HAP-1 (cell line): ENCODE measurements at regions not wholly inside any gene's neighbourhood (a gene's known extent, or its start where the extent isn't known, plus 50 kb on each side); places are given as distances from the start of the nearest gene placed in this dataset.
"Not testable (repeated sequence)": the region's sequence is repeated elsewhere in the genome, so short reads cannot be mapped to it uniquely, and the experiment has no call there.

Experiments used
- DNase-seq, 2 experiments: peaks; one replicate each; pipeline ENCODE4 v3.0.0-alpha.2; 2016 to 2020; ENCODE audit warnings: low spot score in 2 of 2
- H3K27me3 ChIP-seq: fragments of 250-450 bp; sonication (Bioruptor Pico); 2 replicates; pipeline ENCODE4 v1.5.1; 2020; ENCODE audit warnings: low read depth, mild to moderate bottlenecking, moderate library complexity
- H3K36me3 ChIP-seq: fragments of 250-450 bp; sonication (Bioruptor Pico); replicated peaks from 2 replicates; pipeline ENCODE4 v1.5.1; 2020; ENCODE audit warnings: mild to moderate bottlenecking
- H3K4me1 ChIP-seq: fragments of 250-450 bp; sonication (Bioruptor Pico); 2 replicates; pipeline ENCODE4 v1.5.1; 2020; ENCODE audit warnings: mild to moderate bottlenecking
- H3K4me3 ChIP-seq: fragments of 250-450 bp; sonication (Bioruptor Pico); 2 replicates; pipeline ENCODE4 v1.5.1; 2020; ENCODE audit warnings: mild to moderate bottlenecking, moderate library complexity
- H3K9me3 ChIP-seq: fragments of 250-450 bp; sonication (Bioruptor Pico); 2 replicates; pipeline ENCODE4 v1.5.1; 2020; ENCODE audit warnings: mild to moderate bottlenecking, moderate library complexity
- in situ Hi-C: fragments of 300-500 bp; cut with MboI; formaldehyde crosslinking; loops from 3 replicates; pipeline ENCODE4 v1.14.3; 2020; ENCODE audit warnings: low sequenced_read_pairs, inconsistent platforms, mixed read lengths

GRCh38 chr3:197425485-197426120 lies 127.2 kb upstream of the DLG1 start:
- in situ Hi-C loops: no loop called here
- Histone ChIP-seq H3K36me3 (no peaks in the 10 kb centered on the region), H3K4me1 (peaks cover 11% of the 10 kb centered on the region), H3K27me3 (peaks cover 9% of the 10 kb centered on the region), H3K9me3 (no peaks in the 10 kb centered on the region), H3K4me3 (no peak overlapping the region)
- DNase-seq: no peak

- H3K4me1 ChIP-seq: peaks cover 11% of the 10 kb centered on the region
- peaks cover 6% of the 10 kb centered on the region for H3K27me3 ChIP-seq
- DNase-seq: no peak
- no peaks in the 10 kb centered on the region for H3K36me3 ChIP-seq
- in situ Hi-C loops: no loop called here
- H3K4me3 ChIP-seq: no peak overlapping the region
- no peaks in the 10 kb centered on the region for H3K9me3 ChIP-seq
Observed at GRCh38 chr3:197424674-197425484, 126.5 kb upstream of the DLG1 start.

GRCh38 chr3:197424266-197424665 lies 125.9 kb upstream of the DLG1 start:
- H3K9me3 ChIP-seq: no peaks in the 10 kb centered on the region
- H3K4me1 ChIP-seq: peaks cover 11% of the 10 kb centered on the region
- no peaks in the 10 kb centered on the region for H3K36me3 ChIP-seq
- no peak for DNase-seq
- H3K27me3 ChIP-seq: peaks cover 7% of the 10 kb centered on the region
- in situ Hi-C loops: no loop called here
- no peak overlapping the region for H3K4me3 ChIP-seq

- peaks cover 7% of the 10 kb centered on the region for H3K27me3 ChIP-seq
- H3K9me3 ChIP-seq: no peaks in the 10 kb centered on the region
- H3K36me3 ChIP-seq: no peaks in the 10 kb centered on the region
- H3K4me1 ChIP-seq: peaks cover 2% of the 10 kb centered on the region
- in situ Hi-C loops: no loop called here
- no peak for DNase-seq
- H3K4me3 ChIP-seq: no peak overlapping the region
Observed at GRCh38 chr3:197423376-197423775, 125.0 kb upstream of the DLG1 start.

GRCh38 chr3:197422506-197422905 lies 124.1 kb upstream of the DLG1 start:
- no peak overlapping the region for H3K4me3 ChIP-seq
- in situ Hi-C loops: no loop called here

GRCh38 chr3:197421021-197421420 lies 122.6 kb upstream of the DLG1 start:
- no peaks in the 10 kb centered on the region for H3K36me3 ChIP-seq

More at GRCh38 chr3:197422506-197422905, 124.1 kb upstream of the DLG1 start:
- no peak for DNase-seq
- Histone ChIP-seq H3K36me3 (no peaks in the 10 kb centered on the region), H3K9me3 (no peaks in the 10 kb centered on the region), H3K4me1 (no peaks in the 10 kb centered on the region), H3K27me3 (peaks cover 6% of the 10 kb centered on the region)

GRCh38 chr3:197420566-197420965 lies 122.2 kb upstream of the DLG1 start:
- no peak for DNase-seq
- Histone ChIP-seq H3K36me3 (no peaks in the 10 kb centered on the region), H3K4me1 (no peaks in the 10 kb centered on the region), H3K4me3 (no peak overlapping the region), H3K9me3 (no peaks in the 10 kb centered on the region), H3K27me3 (peaks cover 4% of the 10 kb centered on the region)
- in situ Hi-C loops: no loop called here

More at GRCh38 chr3:197421021-197421420, 122.6 kb upstream of the DLG1 start:
- Histone ChIP-seq H3K9me3 (no peaks in the 10 kb centered on the region), H3K4me1 (no peaks in the 10 kb centered on the region), H3K27me3 (peaks cover 4% of the 10 kb centered on the region), H3K4me3 (no peak overlapping the region)
- no peak for DNase-seq
- in situ Hi-C loops: no loop called here

GRCh38 chr3:197420115-197420514 lies 121.7 kb upstream of the DLG1 start:
- in situ Hi-C loops: no loop called here
- Histone ChIP-seq H3K9me3 (no peaks in the 10 kb centered on the region), H3K36me3 (no peaks in the 10 kb centered on the region), H3K4me1 (no peaks in the 10 kb centered on the region), H3K4me3 (no peak overlapping the region), H3K27me3 (peaks cover 4% of the 10 kb centered on the region)
- no peak for DNase-seq

- in situ Hi-C loops: no loop called here
- peaks cover 4% of the 10 kb centered on the region for H3K27me3 ChIP-seq
- no peaks in the 10 kb centered on the region for H3K36me3 ChIP-seq
- no peaks in the 10 kb centered on the region for H3K4me1 ChIP-seq
- no peaks in the 10 kb centered on the region for H3K9me3 ChIP-seq
- no peak for DNase-seq
- no peak overlapping the region for H3K4me3 ChIP-seq
Observed at GRCh38 chr3:197419696-197420095, 121.3 kb upstream of the DLG1 start.

- DNase-seq: no peak
- peaks cover 4% of the 10 kb centered on the region for H3K27me3 ChIP-seq
- H3K9me3 ChIP-seq: no peaks in the 10 kb centered on the region
- H3K36me3 ChIP-seq: no peaks in the 10 kb centered on the region
- in situ Hi-C loops: no loop called here
- H3K4me3 ChIP-seq: no peak overlapping the region
- H3K4me1 ChIP-seq: no peaks in the 10 kb centered on the region
Observed at GRCh38 chr3:197417911-197418618, 119.7 kb upstream of the DLG1 start.

- H3K27me3 ChIP-seq: peaks cover 4% of the 10 kb centered on the region
- H3K4me1 ChIP-seq: no peaks in the 10 kb centered on the region
- no peak for DNase-seq
- H3K36me3 ChIP-seq: no peaks in the 10 kb centered on the region
- H3K4me3 ChIP-seq: no peak overlapping the region
- in situ Hi-C loops: no loop called here
- H3K9me3 ChIP-seq: no peaks in the 10 kb centered on the region
Observed at GRCh38 chr3:197417441-197417840, 119.0 kb upstream of the DLG1 start.

GRCh38 chr3:197411899-197412298 lies 113.5 kb upstream of the DLG1 start:
- H3K9me3 ChIP-seq, in situ Hi-C loops, DNase-seq, H3K4me1 ChIP-seq, H3K4me3 ChIP-seq, H3K36me3 ChIP-seq, H3K27me3 ChIP-seq: not testable (repeated sequence)

- H3K27me3 ChIP-seq, H3K36me3 ChIP-seq, in situ Hi-C loops, H3K9me3 ChIP-seq, H3K4me3 ChIP-seq, DNase-seq, H3K4me1 ChIP-seq: not testable (repeated sequence)
Observed at GRCh38 chr3:197410170-197410569, 111.8 kb upstream of the DLG1 start.
